ENCODE measurements at regions not wholly inside any gene's neighbourhood (a gene's known extent, or its start where the extent isn't known, plus 50 kb on each side); places are given as distances from the start of the nearest gene placed in this dataset.

- no peaks in the 10 kb centered on the region; the same call in 1 of the 2 replicates for H3K27me3 Mint-ChIP-seq (ENCODE audit: low read depth)
- DNase-seq (ENCODE audit: low spot score) (no peak), ATAC-seq (no peak)
- ChIA-PET POLR2A (no interaction called here), CTCF (no interaction called here)
- H3K27ac Mint-ChIP-seq: no peak overlapping the region
- peaks cover 21% of the 10 kb centered on the region for H3K9me3 Mint-ChIP-seq
- TF ChIP-seq STAT6 (CRISPR knock-in tag; conservative IDR thresholded peaks at IDR 0.05; ENCODE audit: low read depth): no peak
- TF ChIP-seq CTCF (IDR thresholded peaks at IDR 0.05): no peak
- TF ChIP-seq TP53 (CRISPR knock-in tag; IDR thresholded peaks at IDR 0.05): no peak
- TF ChIP-seq, protein P1, sequence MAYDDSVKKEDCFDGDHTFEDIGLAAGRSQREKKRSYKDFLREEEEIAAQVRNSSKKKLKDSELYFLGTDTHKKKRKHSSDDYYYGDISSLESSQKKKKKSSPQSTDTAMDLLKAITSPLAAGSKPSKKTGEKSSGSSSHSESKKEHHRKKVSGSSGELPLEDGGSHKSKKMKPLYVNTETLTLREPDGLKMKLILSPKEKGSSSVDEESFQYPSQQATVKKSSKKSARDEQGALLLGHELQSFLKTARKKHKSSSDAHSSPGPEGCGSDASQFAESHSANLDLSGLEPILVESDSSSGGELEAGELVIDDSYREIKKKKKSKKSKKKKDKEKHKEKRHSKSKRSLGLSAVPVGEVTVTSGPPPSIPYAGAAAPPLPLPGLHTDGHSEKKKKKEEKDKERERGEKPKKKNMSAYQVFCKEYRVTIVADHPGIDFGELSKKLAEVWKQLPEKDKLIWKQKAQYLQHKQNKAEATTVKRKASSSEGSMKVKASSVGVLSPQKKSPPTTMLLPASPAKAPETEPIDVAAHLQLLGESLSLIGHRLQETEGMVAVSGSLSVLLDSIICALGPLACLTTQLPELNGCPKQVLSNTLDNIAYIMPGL (CRISPR knock-in tag; IDR thresholded peaks at IDR 0.05): no peak
- no peak for TF ChIP-seq RORB (CRISPR knock-in tag; IDR thresholded peaks at IDR 0.05)
- TF ChIP-seq NR1H2 (CRISPR knock-in tag; IDR thresholded peaks at IDR 0.05): no peak
- no peak for TF ChIP-seq ZNF425 (CRISPR knock-in tag; conservative IDR thresholded peaks at IDR 0.05)
- no peak for TF ChIP-seq EMX1 (CRISPR knock-in tag; IDR thresholded peaks at IDR 0.05)
- no peak for TF ChIP-seq TEAD4 (CRISPR knock-in tag; IDR thresholded peaks at IDR 0.05)
- TF ChIP-seq, protein P2, sequence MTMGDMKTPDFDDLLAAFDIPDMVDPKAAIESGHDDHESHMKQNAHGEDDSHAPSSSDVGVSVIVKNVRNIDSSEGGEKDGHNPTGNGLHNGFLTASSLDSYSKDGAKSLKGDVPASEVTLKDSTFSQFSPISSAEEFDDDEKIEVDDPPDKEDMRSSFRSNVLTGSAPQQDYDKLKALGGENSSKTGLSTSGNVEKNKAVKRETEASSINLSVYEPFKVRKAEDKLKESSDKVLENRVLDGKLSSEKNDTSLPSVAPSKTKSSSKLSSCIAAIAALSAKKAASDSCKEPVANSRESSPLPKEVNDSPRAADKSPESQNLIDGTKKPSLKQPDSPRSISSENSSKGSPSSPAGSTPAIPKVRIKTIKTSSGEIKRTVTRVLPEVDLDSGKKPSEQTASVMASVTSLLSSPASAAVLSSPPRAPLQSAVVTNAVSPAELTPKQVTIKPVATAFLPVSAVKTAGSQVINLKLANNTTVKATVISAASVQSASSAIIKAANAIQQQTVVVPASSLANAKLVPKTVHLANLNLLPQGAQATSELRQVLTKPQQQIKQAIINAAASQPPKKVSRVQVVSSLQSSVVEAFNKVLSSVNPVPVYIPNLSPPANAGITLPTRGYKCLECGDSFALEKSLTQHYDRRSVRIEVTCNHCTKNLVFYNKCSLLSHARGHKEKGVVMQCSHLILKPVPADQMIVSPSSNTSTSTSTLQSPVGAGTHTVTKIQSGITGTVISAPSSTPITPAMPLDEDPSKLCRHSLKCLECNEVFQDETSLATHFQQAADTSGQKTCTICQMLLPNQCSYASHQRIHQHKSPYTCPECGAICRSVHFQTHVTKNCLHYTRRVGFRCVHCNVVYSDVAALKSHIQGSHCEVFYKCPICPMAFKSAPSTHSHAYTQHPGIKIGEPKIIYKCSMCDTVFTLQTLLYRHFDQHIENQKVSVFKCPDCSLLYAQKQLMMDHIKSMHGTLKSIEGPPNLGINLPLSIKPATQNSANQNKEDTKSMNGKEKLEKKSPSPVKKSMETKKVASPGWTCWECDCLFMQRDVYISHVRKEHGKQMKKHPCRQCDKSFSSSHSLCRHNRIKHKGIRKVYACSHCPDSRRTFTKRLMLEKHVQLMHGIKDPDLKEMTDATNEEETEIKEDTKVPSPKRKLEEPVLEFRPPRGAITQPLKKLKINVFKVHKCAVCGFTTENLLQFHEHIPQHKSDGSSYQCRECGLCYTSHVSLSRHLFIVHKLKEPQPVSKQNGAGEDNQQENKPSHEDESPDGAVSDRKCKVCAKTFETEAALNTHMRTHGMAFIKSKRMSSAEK (CRISPR knock-in tag; IDR thresholded peaks at IDR 0.05; ENCODE audit: borderline replicate concordance): no peak
- TF ChIP-seq, protein P3, sequence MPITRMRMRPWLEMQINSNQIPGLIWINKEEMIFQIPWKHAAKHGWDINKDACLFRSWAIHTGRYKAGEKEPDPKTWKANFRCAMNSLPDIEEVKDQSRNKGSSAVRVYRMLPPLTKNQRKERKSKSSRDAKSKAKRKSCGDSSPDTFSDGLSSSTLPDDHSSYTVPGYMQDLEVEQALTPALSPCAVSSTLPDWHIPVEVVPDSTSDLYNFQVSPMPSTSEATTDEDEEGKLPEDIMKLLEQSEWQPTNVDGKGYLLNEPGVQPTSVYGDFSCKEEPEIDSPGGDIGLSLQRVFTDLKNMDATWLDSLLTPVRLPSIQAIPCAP (CRISPR knock-in tag; IDR thresholded peaks at IDR 0.05): no peak
- no peak for TF ChIP-seq ZNF219 (CRISPR knock-in tag; IDR thresholded peaks at IDR 0.05; ENCODE audit: borderline replicate concordance)
- no peak for TF ChIP-seq ZNF138 (CRISPR knock-in tag; conservative IDR thresholded peaks at IDR 0.05)
- no peak for TF ChIP-seq NFYB (CRISPR knock-in tag; conservative IDR thresholded peaks at IDR 0.05; ENCODE audit: low read depth)
- TF ChIP-seq, protein P4, sequence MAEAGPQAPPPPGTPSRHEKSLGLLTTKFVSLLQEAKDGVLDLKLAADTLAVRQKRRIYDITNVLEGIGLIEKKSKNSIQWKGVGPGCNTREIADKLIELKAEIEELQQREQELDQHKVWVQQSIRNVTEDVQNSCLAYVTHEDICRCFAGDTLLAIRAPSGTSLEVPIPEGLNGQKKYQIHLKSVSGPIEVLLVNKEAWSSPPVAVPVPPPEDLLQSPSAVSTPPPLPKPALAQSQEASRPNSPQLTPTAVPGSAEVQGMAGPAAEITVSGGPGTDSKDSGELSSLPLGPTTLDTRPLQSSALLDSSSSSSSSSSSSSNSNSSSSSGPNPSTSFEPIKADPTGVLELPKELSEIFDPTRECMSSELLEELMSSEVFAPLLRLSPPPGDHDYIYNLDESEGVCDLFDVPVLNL (CRISPR knock-in tag; IDR thresholded peaks at IDR 0.05; ENCODE audit: borderline replicate concordance, low read depth): no peak
- no peak for TF ChIP-seq GTF2I (CRISPR knock-in tag; conservative IDR thresholded peaks at IDR 0.05)
- no peak for TF ChIP-seq ESRRA (CRISPR knock-in tag; IDR thresholded peaks at IDR 0.05; ENCODE audit: borderline replicate concordance)
- peaks cover 6% of the 10 kb centered on the region for H3K36me3 Mint-ChIP-seq
- H3K4me1 Mint-ChIP-seq: no peaks in the 10 kb centered on the region
- no peak overlapping the region for H3K4me3 Mint-ChIP-seq
Observed at GRCh38 chr11:121780971-121781370, 328.2 kb upstream of the SORL1-AS1 start.
